Astrocyte of the spinal cord (primary cell): ENCODE measurements at regions not wholly inside any gene's neighbourhood (a gene's known extent, or its start where the extent isn't known, plus 50 kb on each side); places are given as distances from the start of the nearest gene placed in this dataset.

ENCODE experiments used
- DNase-seq: peaks from one replicate; pipeline ENCODE4 v3.0.0; 2011; ENCODE audit warnings: low read depth, low spot score
- H3K4me3 ChIP-seq: 2 replicates; pipeline ENCODE4 v1.5.1; 2011; ENCODE audit warnings: low read depth, mild to moderate bottlenecking, low read length, moderate library complexity
- in situ Hi-C: cut with HindIII; loops from 2 replicates; pipeline ENCODE4 v1.10.0; 2017; ENCODE audit warnings: low sequenced_read_pairs
- TF ChIP-seq, protein P1 (sequence below): IDR thresholded peaks from 2 replicates; pipeline ENCODE4 v1.5.1; 2012; ENCODE audit warnings: low read depth, mild to moderate bottlenecking, low read length, inconsistent platforms

DNA sequence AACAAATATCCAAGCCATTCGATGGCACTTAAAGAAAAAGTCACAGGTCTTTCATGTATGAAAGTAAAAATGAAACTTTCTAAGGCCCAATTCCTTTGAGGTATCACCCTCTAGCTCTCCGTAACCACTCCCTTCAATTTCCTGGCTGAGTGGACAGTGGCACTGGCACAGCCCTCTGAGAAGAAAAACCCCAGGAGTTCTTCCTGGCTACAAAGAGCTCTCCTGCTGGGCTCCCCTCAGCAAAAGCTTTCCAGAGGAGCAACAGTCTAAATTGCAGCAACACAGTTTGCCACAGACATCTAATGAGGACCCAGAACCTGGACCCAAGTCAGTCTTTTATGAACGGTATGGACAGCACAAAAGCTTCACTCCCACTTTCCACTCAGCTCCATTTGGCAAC is 71.8 kb downstream of the FUNDC1 start:
- DNase-seq = no peak
- TF ChIP-seq, protein P1, sequence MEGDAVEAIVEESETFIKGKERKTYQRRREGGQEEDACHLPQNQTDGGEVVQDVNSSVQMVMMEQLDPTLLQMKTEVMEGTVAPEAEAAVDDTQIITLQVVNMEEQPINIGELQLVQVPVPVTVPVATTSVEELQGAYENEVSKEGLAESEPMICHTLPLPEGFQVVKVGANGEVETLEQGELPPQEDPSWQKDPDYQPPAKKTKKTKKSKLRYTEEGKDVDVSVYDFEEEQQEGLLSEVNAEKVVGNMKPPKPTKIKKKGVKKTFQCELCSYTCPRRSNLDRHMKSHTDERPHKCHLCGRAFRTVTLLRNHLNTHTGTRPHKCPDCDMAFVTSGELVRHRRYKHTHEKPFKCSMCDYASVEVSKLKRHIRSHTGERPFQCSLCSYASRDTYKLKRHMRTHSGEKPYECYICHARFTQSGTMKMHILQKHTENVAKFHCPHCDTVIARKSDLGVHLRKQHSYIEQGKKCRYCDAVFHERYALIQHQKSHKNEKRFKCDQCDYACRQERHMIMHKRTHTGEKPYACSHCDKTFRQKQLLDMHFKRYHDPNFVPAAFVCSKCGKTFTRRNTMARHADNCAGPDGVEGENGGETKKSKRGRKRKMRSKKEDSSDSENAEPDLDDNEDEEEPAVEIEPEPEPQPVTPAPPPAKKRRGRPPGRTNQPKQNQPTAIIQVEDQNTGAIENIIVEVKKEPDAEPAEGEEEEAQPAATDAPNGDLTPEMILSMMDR = no peak
- H3K4me3 ChIP-seq = no peak overlapping the region
- in situ Hi-C loops = no loop called here

DNA sequence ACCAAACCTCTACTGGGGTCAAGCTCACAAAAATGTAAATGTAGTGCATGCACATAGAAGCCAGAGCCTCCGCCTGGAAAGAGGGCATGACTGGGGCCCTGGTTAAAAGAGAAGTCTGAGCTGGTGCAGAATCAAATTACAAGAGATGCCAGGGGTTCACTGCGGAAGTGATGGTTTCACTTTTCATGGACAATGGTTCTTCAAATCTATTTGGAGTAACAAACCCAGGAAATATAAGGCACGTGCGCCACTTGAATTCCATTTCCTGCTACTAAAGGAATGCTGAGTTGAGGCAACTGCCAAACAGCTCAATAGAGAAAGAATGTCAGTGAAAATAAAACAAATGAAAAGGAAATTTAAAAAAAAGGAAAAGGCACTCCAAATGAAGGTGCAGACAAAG is 79.8 kb downstream of the FUNDC1 start:
- TF ChIP-seq, protein P1 = no peak
- peak; percentile 2 for DNase-seq
- no peak overlapping the region for H3K4me3 ChIP-seq
- in situ Hi-C loops = no loop called here

DNA sequence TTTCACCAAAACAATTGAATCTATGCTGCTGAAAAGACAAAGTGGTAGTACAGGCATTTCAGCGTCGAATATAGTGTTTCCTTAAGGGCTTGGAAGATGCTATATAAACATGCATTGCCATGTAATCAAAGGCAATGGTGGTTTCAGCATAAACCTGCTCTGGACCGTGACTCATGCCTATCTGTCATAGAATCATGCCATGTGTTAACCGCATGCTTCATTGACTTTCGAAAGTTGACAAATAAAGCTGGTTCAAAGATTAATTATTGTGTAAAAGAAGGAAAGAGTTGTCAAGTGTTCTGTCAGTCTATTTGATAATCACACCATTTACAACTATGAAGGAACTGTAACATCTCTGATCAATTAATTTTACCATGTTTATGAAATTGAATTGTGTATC is 83.2 kb downstream of the FUNDC1 start:
- no peak for DNase-seq
- no peak overlapping the region for H3K4me3 ChIP-seq
- TF ChIP-seq, protein P1 = no peak
- in situ Hi-C loops = no loop called here

DNA sequence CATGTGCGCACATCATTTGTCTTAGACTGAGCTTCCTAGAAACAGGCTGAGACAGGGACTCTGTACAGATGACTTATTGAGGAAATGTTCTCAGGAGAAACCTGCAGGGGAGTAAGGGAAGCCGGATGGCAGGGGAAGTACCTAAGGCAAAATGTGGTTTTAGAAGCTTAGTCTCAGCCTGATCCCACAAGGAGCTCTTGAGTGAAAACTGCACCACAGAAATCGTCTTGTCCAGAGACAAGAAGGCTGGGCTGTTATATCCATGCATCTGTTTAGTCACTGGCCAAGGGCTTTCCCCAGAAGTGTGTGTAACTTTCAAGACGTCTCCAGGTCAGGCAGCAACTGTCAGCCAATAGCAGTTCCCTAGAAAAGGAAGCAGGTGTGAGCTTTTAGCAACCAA is 86.0 kb downstream of the FUNDC1 start:
- in situ Hi-C loops = no loop called here
- DNase-seq = no peak
- no peak overlapping the region for H3K4me3 ChIP-seq
- TF ChIP-seq, protein P1 = no peak

DNA sequence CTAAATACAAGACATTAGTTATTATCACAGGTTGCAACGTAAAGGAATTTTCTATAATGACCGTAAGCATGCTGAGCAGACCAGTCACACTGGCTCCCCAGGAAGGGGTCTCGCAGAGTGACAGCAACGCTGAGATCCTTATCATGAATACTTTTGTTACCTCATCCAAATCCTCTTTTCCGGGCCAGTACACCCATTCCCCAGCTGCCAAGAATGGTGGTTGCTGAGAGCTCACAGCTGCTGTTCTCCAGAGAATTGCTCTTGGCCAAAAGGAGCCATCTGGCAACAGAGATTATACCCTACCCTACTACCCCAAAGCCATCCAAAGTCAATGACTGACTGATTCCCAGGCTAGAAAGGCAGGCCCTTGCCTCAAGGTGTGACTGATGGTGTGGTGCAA is 91.6 kb downstream of the FUNDC1 start:
- no peak overlapping the region for H3K4me3 ChIP-seq
- in situ Hi-C loops = no loop called here
- DNase-seq = no peak
- TF ChIP-seq, protein P1 = no peak

DNA sequence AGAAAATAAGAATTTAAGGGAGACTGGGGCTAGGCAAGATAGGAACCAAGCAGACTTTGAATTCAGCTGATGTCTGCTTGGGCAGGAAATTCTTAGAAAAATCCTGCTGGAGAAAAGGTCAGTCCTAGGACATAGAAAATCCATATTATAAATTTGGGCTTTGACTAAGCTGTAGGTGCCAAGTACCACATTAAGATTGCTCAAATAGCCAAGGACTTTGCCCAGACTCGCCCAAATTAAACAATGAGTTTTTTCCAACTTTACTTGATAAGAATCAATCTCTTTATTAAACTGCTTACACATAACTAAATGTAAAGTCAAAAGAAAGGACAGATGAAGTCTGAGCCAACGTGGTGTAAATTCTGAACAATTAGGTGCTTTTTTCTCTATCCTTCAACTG is 95.4 kb downstream of the FUNDC1 start:
- no peak for DNase-seq
- H3K4me3 ChIP-seq = no peak overlapping the region
- in situ Hi-C loops = no loop called here
- TF ChIP-seq, protein P1 = no peak

DNA sequence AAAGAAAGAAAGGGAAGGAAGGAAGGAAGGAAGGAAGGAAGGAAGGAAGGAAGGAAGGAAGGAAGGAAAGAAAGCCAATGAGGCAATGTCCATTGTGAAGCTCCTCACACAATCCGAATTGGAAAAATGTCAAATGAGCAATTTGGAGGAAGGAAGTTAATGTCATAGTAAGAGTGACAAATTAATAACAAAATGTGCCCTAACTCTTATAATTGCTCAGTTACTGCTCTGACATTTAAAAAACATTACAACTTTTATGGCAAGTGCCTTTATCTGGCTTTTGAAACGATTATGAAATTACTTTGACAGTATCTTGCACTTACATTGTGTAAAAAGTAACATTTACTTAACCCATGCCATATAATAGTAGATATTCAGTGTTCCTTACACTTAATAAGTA is 96.5 kb upstream of the EFHC2 start:
- TF ChIP-seq, protein P1 = no peak
- DNase-seq = no peak
- in situ Hi-C loops = no loop called here
- no peak overlapping the region for H3K4me3 ChIP-seq
